Heart left ventricle (tissue), 13 donors: ENCODE measurements at regions not wholly inside any gene's neighbourhood (a gene's known extent, or its start where the extent isn't known, plus 50 kb on each side); places are given as distances from the start of the nearest gene placed in this dataset.

Source experiments
- POLR2A ChIP-seq, 2 donors: fragments of 450-650 bp; IDR thresholded peaks; one replicate each; pipeline ENCODE4 v1.6.1; 2017; ENCODE audit warnings: antibody characterized with exemption in 2 of 2, mild to moderate bottlenecking in 2 of 2, moderate library complexity in 2 of 2
- TF ChIP-seq, protein P1 (sequence below), 12 donors: fragments of 200-600 bp; sonication (generic) in 4 of 12; IDR thresholded peaks; one replicate each; pipeline versions ENCODE4 v1.5.0 to v1.8.0; 2018 to 2022; ENCODE audit warnings: antibody characterized with exemption in 12 of 12, mild to moderate bottlenecking in 5 of 12
- donor health status: ischemic (EF 13 %, LVEDD 7.1; RV severe dilation, severe dysfunction).
- donor health status: DM: no; HTN: yes; CAD: no.
- donor health status: DM: no; HTN: no; CAD: no.
- donor health status: ischemic (EF 25% LVEDD 6.9; RV normal size, moderate dysfunction).
- donor health status: ischemic (EF 25% LVEDD 5.7; RV mildly dilated, moderate dysfunction).
- donor health status: ischemic (EF 35%, LVEDD 5.7; RV mildly dilated, moderate dysfunction).
- donor health status: nonischemic (EF 11% LVEDD 7.7; RV severe dilation, severe dysfunction).
- donor health status: DM: yes; HTN: yes; CAD: no.
- donor health status: PGD.
- donor health status: ischemic (EF 29% LVEDD 5.4; RV normal size, mild dysfunction).
- donor health status: nonischemic (EF 23%, LVEDD 6.1; RV moderate dilation, normal function).

DNA sequence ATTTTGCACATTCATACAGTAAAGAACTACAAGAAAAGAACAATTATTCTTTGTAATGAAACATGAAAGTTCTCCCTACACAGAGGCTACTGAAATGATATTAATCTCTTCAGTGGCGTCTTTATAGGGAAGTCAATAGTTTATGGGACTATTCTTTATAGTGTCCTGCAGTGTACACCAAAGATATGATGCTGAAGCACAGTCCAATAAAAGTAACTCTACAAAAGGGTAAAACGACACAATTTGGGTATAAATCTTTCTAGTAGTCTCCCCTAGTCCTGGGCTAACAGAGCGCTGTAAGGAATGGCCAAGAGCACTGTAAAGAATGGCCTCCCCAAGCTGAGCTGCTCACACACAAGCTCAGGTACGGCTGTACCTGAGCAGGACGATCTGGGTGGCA, 101.1 kb upstream of the FUNDC1 start:
- TF ChIP-seq, protein P1, sequence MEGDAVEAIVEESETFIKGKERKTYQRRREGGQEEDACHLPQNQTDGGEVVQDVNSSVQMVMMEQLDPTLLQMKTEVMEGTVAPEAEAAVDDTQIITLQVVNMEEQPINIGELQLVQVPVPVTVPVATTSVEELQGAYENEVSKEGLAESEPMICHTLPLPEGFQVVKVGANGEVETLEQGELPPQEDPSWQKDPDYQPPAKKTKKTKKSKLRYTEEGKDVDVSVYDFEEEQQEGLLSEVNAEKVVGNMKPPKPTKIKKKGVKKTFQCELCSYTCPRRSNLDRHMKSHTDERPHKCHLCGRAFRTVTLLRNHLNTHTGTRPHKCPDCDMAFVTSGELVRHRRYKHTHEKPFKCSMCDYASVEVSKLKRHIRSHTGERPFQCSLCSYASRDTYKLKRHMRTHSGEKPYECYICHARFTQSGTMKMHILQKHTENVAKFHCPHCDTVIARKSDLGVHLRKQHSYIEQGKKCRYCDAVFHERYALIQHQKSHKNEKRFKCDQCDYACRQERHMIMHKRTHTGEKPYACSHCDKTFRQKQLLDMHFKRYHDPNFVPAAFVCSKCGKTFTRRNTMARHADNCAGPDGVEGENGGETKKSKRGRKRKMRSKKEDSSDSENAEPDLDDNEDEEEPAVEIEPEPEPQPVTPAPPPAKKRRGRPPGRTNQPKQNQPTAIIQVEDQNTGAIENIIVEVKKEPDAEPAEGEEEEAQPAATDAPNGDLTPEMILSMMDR (IDR thresholded peaks at IDR 0.05) = no peak
- TF ChIP-seq POLR2A (IDR thresholded peaks at IDR 0.05) = no peak
